CD4-positive, alpha-beta memory T cell (primary cell): ENCODE measurements at regions not wholly inside any gene's neighbourhood (a gene's known extent, or its start where the extent isn't known, plus 50 kb on each side); places are given as distances from the start of the nearest gene placed in this dataset.

Experiments used
- CTCF ChIA-PET: fragments of 350-600 bp; sonication (Branson Sonifier 250); formaldehyde crosslinking; loops from one replicate; lab custom pipeline; 2021; ENCODE audit warnings: inconsistent platforms; ENCODE audit not compliant: partially characterized antibody; lab: Charles Lee
- POLR2A ChIA-PET: fragments of 350-600 bp; sonication (Branson Sonifier 250); formaldehyde crosslinking; loops from one replicate; lab custom pipeline; 2021; ENCODE audit not compliant: partially characterized antibody; lab: Charles Lee
- DNase-seq, 5 donors: peaks; one replicate each; pipeline versions ENCODE4 v3.0.0 to v3.0.0-alpha.2; 2020 to 2022; ENCODE audit warnings: mixed read lengths in 1 of 5
- H3K27ac ChIP-seq: one replicate; pipeline ENCODE4 v1.7.0; 2013; ENCODE audit warnings: low read depth, low read length
- H3K27me3 ChIP-seq: 2 replicates; pipeline ENCODE4 v1.7.0; 2013; ENCODE audit warnings: mild to moderate bottlenecking, low read length, moderate library complexity; ENCODE audit not compliant: insufficient read depth
- H3K36me3 ChIP-seq: 2 replicates; pipeline ENCODE4 v1.7.0; 2013; ENCODE audit warnings: mild to moderate bottlenecking, low read length, moderate library complexity; ENCODE audit not compliant: insufficient read depth
- H3K4me1 ChIP-seq: 2 replicates; pipeline ENCODE4 v1.7.0; 2013; ENCODE audit warnings: mild to moderate bottlenecking, low read length, moderate library complexity; ENCODE audit not compliant: insufficient read depth
- H3K4me3 ChIP-seq, 2 donors: one replicate each; pipeline ENCODE4 v1.7.0; 2013; ENCODE audit warnings: low read length in 2 of 2, mild to moderate bottlenecking in 1 of 2
- H3K9me3 ChIP-seq, 2 donors: one replicate each; pipeline ENCODE4 v1.7.0; 2013; ENCODE audit warnings: low read length in 2 of 2, control low read depth in 1 of 2; ENCODE audit not compliant: control insufficient read depth in 1 of 2
- H3K27ac Mint-ChIP-seq, 7 donors: one replicate each; pipeline ENCODE4 v1.8.0; 2020 to 2021; ENCODE audit warnings: mixed read lengths in 7 of 7, mild to moderate bottlenecking in 6 of 7, inconsistent platforms in 3 of 7, moderate library complexity in 3 of 7
- H3K27me3 Mint-ChIP-seq, 2 donors: one replicate each; pipeline ENCODE4 v1.8.0; 2020 to 2021; ENCODE audit warnings: mixed read lengths in 2 of 2
- H3K36me3 Mint-ChIP-seq, 2 donors: one replicate each; pipeline ENCODE4 v1.8.0; 2020 to 2021; ENCODE audit warnings: mixed read lengths in 2 of 2, inconsistent platforms in 1 of 2, mild to moderate bottlenecking in 1 of 2
- H3K4me1 Mint-ChIP-seq, 4 donors: one replicate each; pipeline ENCODE4 v1.8.0; 2020 to 2021; ENCODE audit warnings: mixed read lengths in 4 of 4, mild to moderate bottlenecking in 1 of 4
- H3K4me3 Mint-ChIP-seq, 8 donors: one replicate each; pipeline ENCODE4 v1.8.0; 2020 to 2021; ENCODE audit warnings: mixed read lengths in 8 of 8, mild to moderate bottlenecking in 7 of 8, moderate library complexity in 6 of 8, inconsistent platforms in 3 of 8
- H3K9me3 Mint-ChIP-seq, 8 donors: one replicate each; pipeline ENCODE4 v1.8.0; 2020 to 2021; ENCODE audit warnings: mixed read lengths in 8 of 8, mild to moderate bottlenecking in 5 of 8, inconsistent platforms in 3 of 8, moderate library complexity in 1 of 8
- intact Hi-C: fragments of 100-400 bp; cut with micrococcal nuclease; formaldehyde crosslinking; loops from one replicate; pipeline ENCODE4 v1.15.1; 2023

DNA sequence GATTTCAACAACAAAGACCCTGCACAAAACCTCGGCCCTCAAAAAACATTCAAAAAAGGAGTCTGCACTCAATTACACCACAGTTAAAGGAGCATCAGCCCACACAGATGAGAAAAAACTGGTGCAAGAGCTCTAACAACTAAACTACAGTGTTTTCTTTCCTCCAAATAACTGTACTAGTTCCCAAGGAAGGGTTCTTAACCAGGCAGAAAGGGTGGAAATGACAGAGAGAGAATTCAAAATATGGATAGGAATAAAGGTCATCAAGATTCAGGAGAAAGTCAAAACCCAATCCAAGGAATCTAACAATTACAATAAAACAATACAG, 176.4 kb upstream of the TRPC4 start:
- CTCF ChIA-PET, result no interaction called here
- intact Hi-C loops, result no loop called here
- POLR2A ChIA-PET, result no interaction called here
- H3K27ac ChIP-seq, result no peak overlapping the region
- H3K4me1 Mint-ChIP-seq, result no peaks in the 10 kb centered on the region
- H3K36me3 Mint-ChIP-seq, result no peaks in the 10 kb centered on the region
- H3K27ac Mint-ChIP-seq, result no peak overlapping the region
- no peak overlapping the region for H3K4me3 Mint-ChIP-seq
- no peaks in the 10 kb centered on the region for H3K27me3 Mint-ChIP-seq
- no peaks in the 10 kb centered on the region for H3K4me1 ChIP-seq
- no peak for DNase-seq
- no peaks in the 10 kb centered on the region for H3K27me3 ChIP-seq
- peaks cover 0 to 4% of the 10 kb centered on the region in 2 donors for H3K9me3 ChIP-seq
- no peaks in the 10 kb centered on the region for H3K36me3 ChIP-seq
- H3K9me3 Mint-ChIP-seq, result peaks cover 2 to 39% (median 20%) of the 10 kb centered on the region in 8 donors
- no peak overlapping the region for H3K4me3 ChIP-seq

DNA sequence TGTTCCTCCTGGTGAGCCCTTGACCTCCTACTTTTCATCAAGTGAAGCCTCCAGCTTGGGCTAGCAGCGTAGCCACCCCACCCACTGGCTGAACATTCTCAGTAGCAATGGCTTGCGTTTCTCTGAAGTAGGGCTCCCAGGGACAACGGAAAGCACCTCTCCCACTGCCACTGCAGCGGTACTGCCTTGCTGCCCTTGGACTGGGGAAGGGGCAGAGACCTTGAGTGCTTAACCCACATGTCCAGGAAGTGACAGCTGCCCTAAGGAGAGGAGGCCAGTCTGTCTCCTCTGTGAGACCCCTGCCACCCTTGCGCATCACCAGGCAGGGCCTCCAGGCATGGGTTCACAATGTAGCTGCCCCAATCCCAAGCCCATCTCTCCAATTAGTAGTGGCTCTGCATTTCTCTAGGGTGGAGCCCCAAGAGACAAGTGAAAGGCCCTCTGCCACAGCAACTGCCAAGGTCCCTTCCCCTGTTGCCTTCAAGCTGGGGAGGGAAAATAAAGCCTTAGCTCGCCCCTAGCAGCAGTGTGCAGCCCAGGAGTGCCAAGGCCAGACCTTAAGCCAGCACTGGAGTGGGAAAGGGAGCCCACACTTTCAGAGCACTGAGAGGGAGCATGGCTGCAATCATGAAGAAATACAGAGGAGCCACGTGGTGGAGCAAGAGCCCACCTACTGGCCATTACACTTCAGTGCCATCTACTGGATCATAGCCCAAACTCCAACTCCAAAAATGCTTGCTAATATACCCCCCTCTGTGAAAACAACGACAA, 175.9 kb upstream of the TRPC4 start:
- H3K9me3 Mint-ChIP-seq, result peaks cover 2 to 36% (median 20%) of the 10 kb centered on the region in 8 donors
- ChIA-PET CTCF (no interaction called here), POLR2A (no interaction called here)
- Histone ChIP-seq H3K9me3 (peaks cover 0 to 4% of the 10 kb centered on the region in 2 donors), H3K36me3 (no peaks in the 10 kb centered on the region), H3K27ac (no peak overlapping the region), H3K4me1 (no peaks in the 10 kb centered on the region), H3K27me3 (no peaks in the 10 kb centered on the region), H3K4me3 (no peak overlapping the region)
- H3K4me1 Mint-ChIP-seq, result no peaks in the 10 kb centered on the region
- no peaks in the 10 kb centered on the region for H3K27me3 Mint-ChIP-seq
- H3K36me3 Mint-ChIP-seq, result no peaks in the 10 kb centered on the region
- intact Hi-C loops, result no loop called here
- DNase-seq, result no peak
- H3K4me3 Mint-ChIP-seq, result no peak overlapping the region
- no peak overlapping the region for H3K27ac Mint-ChIP-seq

DNA sequence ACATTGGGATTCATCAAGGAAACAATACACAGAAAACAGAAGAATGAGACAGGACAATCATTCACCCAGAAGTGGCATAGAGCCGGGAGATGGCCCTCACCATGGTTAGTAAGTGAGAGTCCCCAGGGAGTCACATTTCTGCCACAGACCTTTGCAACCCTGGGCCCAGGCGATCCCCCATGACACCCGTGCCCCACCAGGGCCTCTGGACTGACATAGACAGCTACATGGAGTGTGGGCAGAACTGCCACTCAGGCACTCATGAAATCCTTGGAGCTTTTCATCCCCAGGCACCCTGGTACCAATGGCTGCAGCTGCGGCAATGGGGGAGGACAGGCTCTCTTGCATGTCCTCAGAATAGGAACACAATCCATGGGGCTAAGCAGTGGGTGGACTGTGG, 174.5 kb upstream of the TRPC4 start:
- Mint-ChIP-seq H3K27me3 (no peaks in the 10 kb centered on the region), H3K9me3 (peaks cover 2 to 42% (median 20%) of the 10 kb centered on the region in 8 donors), H3K36me3 (no peaks in the 10 kb centered on the region), H3K4me3 (no peak overlapping the region), H3K4me1 (no peaks in the 10 kb centered on the region), H3K27ac (no peak overlapping the region)
- ChIA-PET POLR2A (no interaction called here), CTCF (no interaction called here)
- Histone ChIP-seq H3K27me3 (no peaks in the 10 kb centered on the region), H3K36me3 (no peaks in the 10 kb centered on the region), H3K4me3 (no peak overlapping the region), H3K27ac (no peak overlapping the region), H3K4me1 (no peaks in the 10 kb centered on the region), H3K9me3 (peaks cover 0 to 4% of the 10 kb centered on the region in 2 donors)
- no peak for DNase-seq
- intact Hi-C loops, result no loop called here

DNA sequence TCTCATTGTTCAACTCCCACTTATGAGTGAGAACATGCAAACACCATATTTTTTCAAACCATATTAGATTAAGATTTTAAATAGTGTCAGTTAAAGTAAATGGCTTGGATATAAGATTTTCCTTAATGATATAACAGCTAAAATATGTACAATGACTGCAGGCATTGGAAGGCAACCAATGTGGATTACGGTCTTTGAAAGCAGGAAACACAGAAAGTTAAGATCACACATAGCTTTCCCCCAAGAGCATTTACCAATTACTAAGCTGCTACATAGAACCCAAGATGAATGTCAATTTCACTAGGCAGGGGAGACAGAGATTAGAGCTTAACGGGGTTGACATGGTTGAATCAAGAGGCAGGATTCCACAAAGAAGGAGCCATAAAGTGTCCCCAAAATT, 173.2 kb upstream of the TRPC4 start:
- CTCF ChIA-PET, result no interaction called here
- H3K36me3 ChIP-seq, result no peaks in the 10 kb centered on the region
- H3K27me3 ChIP-seq, result no peaks in the 10 kb centered on the region
- Mint-ChIP-seq H3K27me3 (no peaks in the 10 kb centered on the region), H3K27ac (no peak overlapping the region), H3K4me1 (no peaks in the 10 kb centered on the region), H3K36me3 (no peaks in the 10 kb centered on the region), H3K4me3 (no peak overlapping the region), H3K9me3 (peaks cover 2 to 41% (median 18%) of the 10 kb centered on the region in 8 donors)
- no peak overlapping the region for H3K4me3 ChIP-seq
- H3K4me1 ChIP-seq, result no peaks in the 10 kb centered on the region
- H3K27ac ChIP-seq, result no peak overlapping the region
- POLR2A ChIA-PET, result no interaction called here
- intact Hi-C loops, result no loop called here
- DNase-seq, result no peak
- peaks cover 0 to 4% of the 10 kb centered on the region in 2 donors for H3K9me3 ChIP-seq

DNA sequence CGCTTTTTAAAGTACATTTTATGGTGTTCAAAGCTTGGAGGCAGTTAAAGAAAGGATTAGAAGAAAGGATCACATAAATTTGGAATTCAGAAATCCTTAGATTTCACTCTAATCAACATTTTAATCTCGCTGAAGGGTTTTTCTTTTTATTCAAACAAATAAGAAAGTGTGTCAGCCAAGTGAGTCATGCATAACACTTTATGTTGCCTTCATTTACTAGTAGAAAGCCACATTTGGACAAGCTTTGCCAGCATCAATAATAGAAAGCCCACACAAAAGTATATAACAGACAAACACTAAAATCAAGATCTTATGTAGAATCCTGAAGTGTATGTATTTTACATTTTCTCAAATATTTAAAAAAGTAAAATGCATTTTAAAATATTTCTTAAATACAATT, 154.9 kb upstream of the TRPC4 start:
- Histone ChIP-seq H3K9me3 (no peaks in the 10 kb centered on the region), H3K27me3 (no peaks in the 10 kb centered on the region), H3K4me3 (no peak overlapping the region), H3K27ac (no peak overlapping the region), H3K36me3 (no peaks in the 10 kb centered on the region), H3K4me1 (no peaks in the 10 kb centered on the region)
- ChIA-PET POLR2A (no interaction called here), CTCF (interaction anchor here (1.1 kb wide), 1 partner anchor 11 kb away, joined by 3 read pairs; no protein-coding TSS in a partner anchor)
- Mint-ChIP-seq H3K27ac (no peak overlapping the region), H3K36me3 (no peaks in the 10 kb centered on the region), H3K9me3 (peaks cover 4 to 43% (median 31%) of the 10 kb centered on the region in 8 donors), H3K27me3 (no peaks in the 10 kb centered on the region), H3K4me1 (no peaks in the 10 kb centered on the region), H3K4me3 (no peak overlapping the region)
- intact Hi-C loops, result no loop called here
- DNase-seq, result no peak

DNA sequence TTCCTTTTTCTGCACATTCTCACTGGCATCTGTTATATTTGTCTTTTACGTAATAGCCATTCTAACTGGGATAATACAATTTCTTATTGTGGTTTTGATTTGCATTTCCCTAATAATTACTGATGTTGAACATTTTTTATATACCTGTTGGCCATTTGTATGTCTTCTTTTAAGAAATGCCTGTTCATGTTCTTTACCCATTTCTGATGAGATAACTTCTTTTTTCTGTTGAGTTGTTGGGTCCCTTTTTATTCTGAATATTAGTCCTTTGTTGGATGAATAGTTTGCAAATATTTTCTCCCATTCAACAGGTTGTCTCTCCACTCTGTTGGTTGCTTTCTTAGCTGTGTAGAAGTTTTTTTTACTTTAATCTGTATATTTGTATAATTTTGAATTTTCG, 147.7 kb upstream of the TRPC4 start:
- ChIA-PET POLR2A (no interaction called here), CTCF (no interaction called here)
- H3K27ac ChIP-seq, result no peak overlapping the region
- no peaks in the 10 kb centered on the region for H3K36me3 Mint-ChIP-seq
- H3K36me3 ChIP-seq, result no peaks in the 10 kb centered on the region
- H3K4me1 Mint-ChIP-seq, result no peaks in the 10 kb centered on the region
- H3K4me3 ChIP-seq, result no peak overlapping the region
- H3K9me3 ChIP-seq, result no peaks in the 10 kb centered on the region
- intact Hi-C loops, result no loop called here
- no peaks in the 10 kb centered on the region for H3K27me3 ChIP-seq
- H3K27ac Mint-ChIP-seq, result no peak overlapping the region
- no peak overlapping the region for H3K4me3 Mint-ChIP-seq
- H3K4me1 ChIP-seq, result no peaks in the 10 kb centered on the region
- peaks cover 0 to 53% (median 30%) of the 10 kb centered on the region in 8 donors for H3K9me3 Mint-ChIP-seq
- DNase-seq, result no peak
- H3K27me3 Mint-ChIP-seq, result no peaks in the 10 kb centered on the region

DNA sequence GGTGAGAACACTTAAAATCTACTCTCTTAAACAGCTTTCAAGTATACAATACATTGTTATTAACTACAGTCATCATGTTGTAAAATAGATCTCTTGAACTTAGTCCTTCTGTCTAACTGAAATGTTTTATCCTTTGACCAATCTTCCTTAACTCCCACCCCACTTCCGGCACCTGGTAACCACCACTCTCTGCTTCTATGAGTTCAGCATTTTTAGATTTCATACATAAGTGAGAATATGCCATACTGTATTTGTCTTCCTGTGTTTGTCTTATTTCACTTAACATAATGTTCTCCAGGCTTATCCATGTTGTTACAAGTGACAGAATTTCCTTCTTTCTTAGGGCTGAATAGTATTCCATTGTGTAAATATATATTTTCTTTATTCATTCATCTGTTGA, 144.1 kb upstream of the TRPC4 start:
- H3K36me3 ChIP-seq, result no peaks in the 10 kb centered on the region
- H3K4me1 ChIP-seq, result no peaks in the 10 kb centered on the region
- H3K36me3 Mint-ChIP-seq, result no peaks in the 10 kb centered on the region
- no peak overlapping the region for H3K4me3 ChIP-seq
- H3K27ac ChIP-seq, result no peak overlapping the region
- ChIA-PET CTCF (interaction anchor here (0.9 to 1.4 kb wide), 2 partner anchors 10 to 11 kb away, joined by 3 read pairs; no protein-coding TSS in a partner anchor), POLR2A (no interaction called here)
- intact Hi-C loops, result no loop called here
- DNase-seq, result no peak
- H3K4me1 Mint-ChIP-seq, result no peaks in the 10 kb centered on the region
- no peak overlapping the region for H3K4me3 Mint-ChIP-seq
- no peaks in the 10 kb centered on the region for H3K27me3 ChIP-seq
- no peaks in the 10 kb centered on the region for H3K27me3 Mint-ChIP-seq
- no peaks in the 10 kb centered on the region for H3K9me3 ChIP-seq
- H3K9me3 Mint-ChIP-seq, result peaks cover 0 to 24% (median 13%) of the 10 kb centered on the region in 8 donors
- H3K27ac Mint-ChIP-seq, result no peak overlapping the region
